ENCODE measurements at regions not wholly inside any gene's neighbourhood (a gene's known extent, or its start where the extent isn't known, plus 50 kb on each side); places are given as distances from the start of the nearest gene placed in this dataset.

DNA sequence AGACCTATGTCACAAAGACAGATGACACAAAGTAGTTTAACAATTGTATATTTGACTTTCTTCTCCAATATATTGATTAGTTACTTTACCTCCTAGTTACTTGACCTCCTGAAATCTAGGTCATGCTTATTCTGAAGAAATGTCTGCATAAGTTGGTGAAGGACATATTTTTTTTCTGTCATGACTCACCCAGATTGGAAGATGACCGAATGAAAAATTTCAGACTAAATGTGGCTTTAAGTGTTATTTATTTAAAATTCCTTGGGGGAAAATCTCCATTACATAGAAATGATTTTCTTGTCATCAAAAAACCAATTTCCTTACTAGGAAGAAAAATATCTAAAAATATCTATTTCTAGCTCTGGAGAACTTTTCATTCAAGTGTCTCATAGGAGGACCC is 217.1 kb downstream of the POSTN start:
- TF ChIP-seq CTCF (IDR thresholded peaks at IDR 0.05), result no peak
- TF ChIP-seq ZFX (IDR thresholded peaks at IDR 0.05; ENCODE audit: borderline replicate concordance), result no peak
